ENCODE measurements at regions not wholly inside any gene's neighbourhood (a gene's known extent, or its start where the extent isn't known, plus 50 kb on each side); places are given as distances from the start of the nearest gene placed in this dataset.
"Not testable (repeated sequence)": the region's sequence is repeated elsewhere in the genome, so short reads cannot be mapped to it uniquely, and the experiment has no call there.

GRCh38 chr18:4960578-4960977 lies 236.5 kb downstream of the AKAIN1 start:
- H3K4me1 ChIP-seq = no peaks in the 10 kb centered on the region
- H3K36me3 ChIP-seq = no peaks in the 10 kb centered on the region
- no peak overlapping the region for H3K4me3 ChIP-seq
- no peak for DNase-seq
- H3K9me3 ChIP-seq (replicated peaks) = no peaks in the 10 kb centered on the region
- no peak overlapping the region for H3K27ac ChIP-seq
- no peaks in the 10 kb centered on the region for H3K27me3 ChIP-seq

GRCh38 chr18:4931209-4931608 lies 265.8 kb downstream of the AKAIN1 start:
- Histone ChIP-seq H3K27me3 (no peaks in the 10 kb centered on the region), H3K4me1 (no peaks in the 10 kb centered on the region)
- no peak for DNase-seq

GRCh38 chr18:4921548-4921947 lies 275.5 kb downstream of the AKAIN1 start:
- no peaks in the 10 kb centered on the region for H3K4me1 ChIP-seq
- no peak overlapping the region for H3K27ac ChIP-seq
- H3K27me3 ChIP-seq = no peaks in the 10 kb centered on the region
- H3K9me3 ChIP-seq (replicated peaks) = no peaks in the 10 kb centered on the region
- DNase-seq = no peak
- no peak overlapping the region for H3K4me3 ChIP-seq
- no peaks in the 10 kb centered on the region for H3K36me3 ChIP-seq

More at GRCh38 chr18:4931209-4931608, 265.8 kb downstream of the AKAIN1 start:
- no peaks in the 10 kb centered on the region for H3K36me3 ChIP-seq
- H3K9me3 ChIP-seq (replicated peaks) = no peaks in the 10 kb centered on the region
- no peak overlapping the region for H3K4me3 ChIP-seq
- no peak overlapping the region for H3K27ac ChIP-seq

GRCh38 chr18:4917509-4917908 lies 279.5 kb downstream of the AKAIN1 start:
- H3K9me3 ChIP-seq (replicated peaks); H3K27ac ChIP-seq; H3K36me3 ChIP-seq; H3K27me3 ChIP-seq; DNase-seq; H3K4me3 ChIP-seq; H3K4me1 ChIP-seq: not testable (repeated sequence)

GRCh38 chr18:4908328-4908727 lies 288.7 kb downstream of the AKAIN1 start:
- Histone ChIP-seq H3K27me3 (no peaks in the 10 kb centered on the region), H3K4me3 (no peak overlapping the region), H3K9me3 (replicated peaks) (no peaks in the 10 kb centered on the region), H3K4me1 (no peaks in the 10 kb centered on the region), H3K36me3 (no peaks in the 10 kb centered on the region), H3K27ac (no peak overlapping the region)
- DNase-seq = no peak

- no peaks in the 10 kb centered on the region for H3K36me3 ChIP-seq
- no peaks in the 10 kb centered on the region for H3K4me1 ChIP-seq
- H3K4me3 ChIP-seq = no peak overlapping the region
- H3K9me3 ChIP-seq (replicated peaks) = no peaks in the 10 kb centered on the region
- no peak for DNase-seq
- no peaks in the 10 kb centered on the region for H3K27me3 ChIP-seq
- H3K27ac ChIP-seq = no peak overlapping the region
These were observed 290.2 kb downstream of the AKAIN1 start for GRCh38 chr18:4906856-4907255.

- H3K9me3 ChIP-seq (replicated peaks) = no peaks in the 10 kb centered on the region
- H3K4me1 ChIP-seq = no peaks in the 10 kb centered on the region
- no peak for DNase-seq
- H3K27ac ChIP-seq = no peak overlapping the region
- H3K27me3 ChIP-seq = no peaks in the 10 kb centered on the region
- H3K4me3 ChIP-seq = no peak overlapping the region
- H3K36me3 ChIP-seq = no peaks in the 10 kb centered on the region
These were observed 308.6 kb downstream of the AKAIN1 start for GRCh38 chr18:4888251-4889040.

GRCh38 chr18:4878480-4878879 lies 318.6 kb downstream of the AKAIN1 start:
- no peaks in the 10 kb centered on the region for H3K27me3 ChIP-seq
- no peak for DNase-seq
- no peak overlapping the region for H3K27ac ChIP-seq
- no peaks in the 10 kb centered on the region for H3K36me3 ChIP-seq
- H3K4me3 ChIP-seq = no peak overlapping the region
- H3K4me1 ChIP-seq = no peaks in the 10 kb centered on the region
- no peaks in the 10 kb centered on the region for H3K9me3 ChIP-seq (replicated peaks)

GRCh38 chr18:4871197-4871596 lies 325.9 kb downstream of the AKAIN1 start:
- H3K9me3 ChIP-seq (replicated peaks) = no peaks in the 10 kb centered on the region
- H3K27me3 ChIP-seq = no peaks in the 10 kb centered on the region
- no peak overlapping the region for H3K27ac ChIP-seq
- H3K4me3 ChIP-seq = no peak overlapping the region
- H3K4me1 ChIP-seq = no peaks in the 10 kb centered on the region
- DNase-seq = no peak
- no peaks in the 10 kb centered on the region for H3K36me3 ChIP-seq

- H3K36me3 ChIP-seq = no peaks in the 10 kb centered on the region
- no peak for DNase-seq
- H3K27me3 ChIP-seq = no peaks in the 10 kb centered on the region
- H3K4me3 ChIP-seq = no peak overlapping the region
- H3K9me3 ChIP-seq (replicated peaks) = no peaks in the 10 kb centered on the region
- H3K4me1 ChIP-seq = no peaks in the 10 kb centered on the region
- no peak overlapping the region for H3K27ac ChIP-seq
These were observed 326.8 kb downstream of the AKAIN1 start for GRCh38 chr18:4870177-4870773.

GRCh38 chr18:4869155-4869554 lies 327.9 kb downstream of the AKAIN1 start:
- Histone ChIP-seq H3K27ac (no peak overlapping the region), H3K36me3 (no peaks in the 10 kb centered on the region), H3K4me3 (no peak overlapping the region), H3K9me3 (replicated peaks) (no peaks in the 10 kb centered on the region), H3K27me3 (no peaks in the 10 kb centered on the region), H3K4me1 (no peaks in the 10 kb centered on the region)
- no peak for DNase-seq

- no peaks in the 10 kb centered on the region for H3K27me3 ChIP-seq
- H3K4me3 ChIP-seq = no peak overlapping the region
- H3K27ac ChIP-seq = no peak overlapping the region
- H3K36me3 ChIP-seq = no peaks in the 10 kb centered on the region
- no peak for DNase-seq
- no peaks in the 10 kb centered on the region for H3K4me1 ChIP-seq
- no peaks in the 10 kb centered on the region for H3K9me3 ChIP-seq (replicated peaks)
These were observed 338.5 kb downstream of the AKAIN1 start for GRCh38 chr18:4858379-4859127.

- DNase-seq = no peak
- H3K36me3 ChIP-seq = no peaks in the 10 kb centered on the region
- no peaks in the 10 kb centered on the region for H3K9me3 ChIP-seq (replicated peaks)
- H3K27me3 ChIP-seq = no peaks in the 10 kb centered on the region
- no peaks in the 10 kb centered on the region for H3K4me1 ChIP-seq
- no peak overlapping the region for H3K4me3 ChIP-seq
- no peak overlapping the region for H3K27ac ChIP-seq
These were observed 342.4 kb downstream of the AKAIN1 start for GRCh38 chr18:4854671-4855070.

- no peak overlapping the region for H3K27ac ChIP-seq
- no peak for DNase-seq
- H3K27me3 ChIP-seq = no peaks in the 10 kb centered on the region
- no peaks in the 10 kb centered on the region for H3K9me3 ChIP-seq (replicated peaks)
- no peaks in the 10 kb centered on the region for H3K4me1 ChIP-seq
- no peak overlapping the region for H3K4me3 ChIP-seq
- no peaks in the 10 kb centered on the region for H3K36me3 ChIP-seq
These were observed 345.6 kb downstream of the AKAIN1 start for GRCh38 chr18:4851301-4851976.

- no peaks in the 10 kb centered on the region for H3K27me3 ChIP-seq
- no peak overlapping the region for H3K27ac ChIP-seq
- no peak for DNase-seq
- no peaks in the 10 kb centered on the region for H3K36me3 ChIP-seq
- no peak overlapping the region for H3K4me3 ChIP-seq
- no peaks in the 10 kb centered on the region for H3K4me1 ChIP-seq
- no peaks in the 10 kb centered on the region for H3K9me3 ChIP-seq (replicated peaks)
These were observed 350.0 kb downstream of the AKAIN1 start for GRCh38 chr18:4847056-4847455.
